DND-41 (cell line): ENCODE measurements at regions not wholly inside any gene's neighbourhood (a gene's known extent, or its start where the extent isn't known, plus 50 kb on each side); places are given as distances from the start of the nearest gene placed in this dataset.

Experiments
- EZH2 ChIP-seq: IDR thresholded peaks from 3 replicates; pipeline ENCODE4 v1.6.1; 2012; ENCODE audit warnings: borderline replicate concordance, low read depth, mild to moderate bottlenecking, moderate library complexity, low read length, inconsistent platforms; ENCODE audit not compliant: severe bottlenecking
- TF ChIP-seq, protein P1 (sequence below): IDR thresholded peaks from 2 replicates; pipeline ENCODE4 v1.5.1; 2012; ENCODE audit warnings: borderline replicate concordance, low read length, moderate library complexity, mild to moderate bottlenecking; ENCODE audit not compliant: poor library complexity, severe bottlenecking; ENCODE audit errors: extremely low read depth

DNA sequence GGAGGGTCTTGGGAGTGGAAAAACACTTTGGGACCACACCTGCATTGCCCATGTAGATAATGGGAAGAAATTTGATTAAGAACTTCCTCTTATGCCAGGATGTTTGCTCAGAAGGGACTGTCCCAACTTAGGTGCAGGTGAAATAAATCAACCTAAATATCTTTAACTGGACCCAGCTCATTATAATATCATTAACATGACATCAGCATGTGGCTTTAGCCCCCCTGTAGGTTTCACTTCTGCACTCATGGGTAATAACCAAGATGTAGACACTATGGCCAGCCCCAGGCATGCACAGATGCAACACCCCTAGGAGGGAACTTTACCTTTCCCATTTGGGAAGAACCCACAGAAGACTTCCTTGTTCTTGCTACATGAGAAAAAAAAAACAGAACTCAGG is 227.4 kb upstream of the ZNF804A start:
- TF ChIP-seq, protein P1, sequence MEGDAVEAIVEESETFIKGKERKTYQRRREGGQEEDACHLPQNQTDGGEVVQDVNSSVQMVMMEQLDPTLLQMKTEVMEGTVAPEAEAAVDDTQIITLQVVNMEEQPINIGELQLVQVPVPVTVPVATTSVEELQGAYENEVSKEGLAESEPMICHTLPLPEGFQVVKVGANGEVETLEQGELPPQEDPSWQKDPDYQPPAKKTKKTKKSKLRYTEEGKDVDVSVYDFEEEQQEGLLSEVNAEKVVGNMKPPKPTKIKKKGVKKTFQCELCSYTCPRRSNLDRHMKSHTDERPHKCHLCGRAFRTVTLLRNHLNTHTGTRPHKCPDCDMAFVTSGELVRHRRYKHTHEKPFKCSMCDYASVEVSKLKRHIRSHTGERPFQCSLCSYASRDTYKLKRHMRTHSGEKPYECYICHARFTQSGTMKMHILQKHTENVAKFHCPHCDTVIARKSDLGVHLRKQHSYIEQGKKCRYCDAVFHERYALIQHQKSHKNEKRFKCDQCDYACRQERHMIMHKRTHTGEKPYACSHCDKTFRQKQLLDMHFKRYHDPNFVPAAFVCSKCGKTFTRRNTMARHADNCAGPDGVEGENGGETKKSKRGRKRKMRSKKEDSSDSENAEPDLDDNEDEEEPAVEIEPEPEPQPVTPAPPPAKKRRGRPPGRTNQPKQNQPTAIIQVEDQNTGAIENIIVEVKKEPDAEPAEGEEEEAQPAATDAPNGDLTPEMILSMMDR: no peak
- no peak for TF ChIP-seq EZH2
